ENCODE measurements at regions not wholly inside any gene's neighbourhood (a gene's known extent, or its start where the extent isn't known, plus 50 kb on each side); places are given as distances from the start of the nearest gene placed in this dataset.

DNA sequence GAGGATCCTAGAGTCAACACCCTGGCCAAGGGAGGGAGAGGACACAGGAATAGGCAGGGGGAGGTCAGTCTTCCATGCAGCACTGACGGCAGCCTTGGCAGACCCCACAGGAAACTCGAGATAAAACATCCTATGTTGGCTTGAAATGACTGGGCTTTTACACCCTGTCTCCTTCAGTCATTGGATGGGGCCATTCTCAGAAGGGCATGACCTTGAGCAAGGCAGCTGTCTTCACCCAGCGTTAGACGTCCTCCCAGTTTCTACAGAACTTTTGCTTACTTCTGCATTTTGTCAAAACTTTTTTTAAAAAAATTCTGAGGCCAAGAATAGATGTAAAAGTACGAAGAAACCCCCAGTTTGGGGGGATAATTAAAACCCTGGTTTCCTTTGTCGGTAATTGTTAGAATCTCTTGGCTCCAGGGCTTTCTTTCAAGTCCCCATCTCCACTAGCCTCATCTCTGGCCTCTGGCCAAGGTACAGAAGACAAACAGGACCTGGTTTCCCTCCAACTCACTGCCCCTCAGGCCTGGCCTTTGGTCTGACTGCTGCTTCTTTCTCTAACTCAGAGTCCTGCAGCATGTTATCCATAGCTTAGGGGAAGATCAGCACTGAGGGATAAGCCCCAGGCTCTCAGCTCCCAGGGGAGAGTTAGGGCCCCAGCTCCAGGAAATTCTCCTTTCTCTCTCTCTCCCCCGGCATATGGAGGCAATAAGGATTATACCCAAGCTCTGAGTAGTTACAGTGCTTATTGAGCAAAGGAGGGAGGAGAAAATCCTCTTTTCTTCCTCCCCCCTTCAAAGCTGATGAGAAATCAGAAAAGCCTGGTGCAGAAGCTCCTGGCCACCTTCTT is 51.6 kb upstream of the KCND3 start:
- H3K4me3 ChIP-seq (ENCODE audit: low read depth, low read length): no peak overlapping the region
- no peak for DNase-seq (ENCODE audit: low read depth)
- TF ChIP-seq, protein P1, sequence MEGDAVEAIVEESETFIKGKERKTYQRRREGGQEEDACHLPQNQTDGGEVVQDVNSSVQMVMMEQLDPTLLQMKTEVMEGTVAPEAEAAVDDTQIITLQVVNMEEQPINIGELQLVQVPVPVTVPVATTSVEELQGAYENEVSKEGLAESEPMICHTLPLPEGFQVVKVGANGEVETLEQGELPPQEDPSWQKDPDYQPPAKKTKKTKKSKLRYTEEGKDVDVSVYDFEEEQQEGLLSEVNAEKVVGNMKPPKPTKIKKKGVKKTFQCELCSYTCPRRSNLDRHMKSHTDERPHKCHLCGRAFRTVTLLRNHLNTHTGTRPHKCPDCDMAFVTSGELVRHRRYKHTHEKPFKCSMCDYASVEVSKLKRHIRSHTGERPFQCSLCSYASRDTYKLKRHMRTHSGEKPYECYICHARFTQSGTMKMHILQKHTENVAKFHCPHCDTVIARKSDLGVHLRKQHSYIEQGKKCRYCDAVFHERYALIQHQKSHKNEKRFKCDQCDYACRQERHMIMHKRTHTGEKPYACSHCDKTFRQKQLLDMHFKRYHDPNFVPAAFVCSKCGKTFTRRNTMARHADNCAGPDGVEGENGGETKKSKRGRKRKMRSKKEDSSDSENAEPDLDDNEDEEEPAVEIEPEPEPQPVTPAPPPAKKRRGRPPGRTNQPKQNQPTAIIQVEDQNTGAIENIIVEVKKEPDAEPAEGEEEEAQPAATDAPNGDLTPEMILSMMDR (IDR thresholded peaks at IDR 0.05; ENCODE audit: control insufficient read depth, extremely low read depth, insufficient read depth): no peak

DNA sequence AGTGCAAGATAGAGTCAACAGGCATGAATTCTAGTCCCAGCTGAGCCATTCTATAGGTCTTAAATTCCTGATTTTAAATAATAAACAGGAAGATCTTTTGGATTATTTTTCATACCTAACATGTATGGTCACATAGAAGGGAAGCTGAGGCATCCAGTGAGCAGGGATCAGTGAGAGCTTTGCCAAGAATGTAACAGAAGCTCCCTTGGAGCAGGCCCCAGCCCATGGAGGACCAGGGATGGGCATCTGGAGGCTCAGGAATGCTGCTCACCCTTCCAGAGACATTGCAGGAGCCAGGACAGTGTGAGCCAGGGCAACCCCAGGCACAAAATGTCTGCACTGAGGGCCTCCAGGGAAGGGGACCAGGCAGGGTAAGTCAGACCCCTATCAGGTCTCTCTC is 54.4 kb upstream of the KCND3 start:
- TF ChIP-seq, protein P1 (IDR thresholded peaks at IDR 0.05; ENCODE audit: control insufficient read depth, extremely low read depth, insufficient read depth): no peak
- H3K4me3 ChIP-seq (ENCODE audit: low read depth, low read length): no peak overlapping the region

GRCh38 chr1:112044745-112045144 is 55.3 kb upstream of the KCND3 start:
- no peak overlapping the region for H3K4me3 ChIP-seq (ENCODE audit: low read depth, low read length)
- TF ChIP-seq, protein P1 (IDR thresholded peaks at IDR 0.05; ENCODE audit: control insufficient read depth, extremely low read depth, insufficient read depth): no peak
- DNase-seq (ENCODE audit: low read depth): no peak

More for the DNA sequence above, 54.4 kb upstream of the KCND3 start:
- no peak for DNase-seq (ENCODE audit: low read depth)

GRCh38 chr1:112046630-112047029 is 57.2 kb upstream of the KCND3 start:
- TF ChIP-seq, protein P1 (IDR thresholded peaks at IDR 0.05; ENCODE audit: control insufficient read depth, extremely low read depth, insufficient read depth): no peak
- no peak for DNase-seq (ENCODE audit: low read depth)
- no peak overlapping the region for H3K4me3 ChIP-seq (ENCODE audit: low read depth, low read length)

DNA sequence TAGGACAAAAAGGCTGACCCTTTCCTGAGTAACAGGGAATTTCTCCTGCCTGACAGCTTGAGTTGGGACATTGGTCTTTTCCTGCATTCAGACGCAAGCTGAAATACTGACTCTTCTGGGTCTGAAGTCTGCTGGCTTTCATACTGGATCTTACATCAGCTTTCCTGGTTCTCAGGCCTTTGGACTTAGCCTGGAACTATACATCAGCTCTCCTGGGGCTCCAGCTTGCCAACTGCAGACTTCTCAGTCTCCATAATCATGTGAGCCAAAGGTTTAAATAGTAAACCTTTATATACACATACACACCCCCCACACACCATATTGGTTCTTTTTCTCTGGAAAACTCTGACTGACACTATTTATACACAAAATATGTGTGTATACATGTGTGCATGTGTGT is 59.0 kb upstream of the KCND3 start:
- no peak for DNase-seq (ENCODE audit: low read depth)
- TF ChIP-seq, protein P1 (IDR thresholded peaks at IDR 0.05; ENCODE audit: control insufficient read depth, extremely low read depth, insufficient read depth): no peak
- no peak overlapping the region for H3K4me3 ChIP-seq (ENCODE audit: low read depth, low read length)

GRCh38 chr1:112054510-112054909 is 65.0 kb upstream of the KCND3 start:
- no peak overlapping the region for H3K4me3 ChIP-seq (ENCODE audit: low read depth, low read length)
- TF ChIP-seq, protein P1 (IDR thresholded peaks at IDR 0.05; ENCODE audit: control insufficient read depth, extremely low read depth, insufficient read depth): no peak
- peak; percentile 76 for DNase-seq (ENCODE audit: low read depth)

DNA sequence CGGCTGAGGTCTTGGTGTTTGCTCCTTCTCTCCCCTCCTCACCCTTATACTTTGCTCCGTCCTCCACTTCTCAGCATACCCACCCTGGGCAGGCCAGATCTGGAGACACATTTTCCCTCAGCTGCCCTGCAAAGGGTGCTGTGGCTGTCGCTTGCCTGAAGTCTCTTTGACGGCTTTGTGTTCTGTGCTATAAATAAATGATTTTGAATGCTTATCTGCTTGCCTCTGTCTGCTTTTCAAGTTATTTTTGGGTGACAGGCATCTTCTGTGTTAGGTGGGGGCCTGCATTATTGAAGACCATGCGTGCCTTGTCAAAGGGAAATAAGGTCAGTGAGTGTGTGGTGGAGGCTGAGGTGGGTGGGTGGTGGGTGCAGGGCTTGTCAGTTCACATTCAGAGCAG is 66.9 kb upstream of the KCND3 start:
- TF ChIP-seq, protein P1 (IDR thresholded peaks at IDR 0.05; ENCODE audit: control insufficient read depth, extremely low read depth, insufficient read depth): no peak
- no peak for DNase-seq (ENCODE audit: low read depth)
- no peak overlapping the region for H3K4me3 ChIP-seq (ENCODE audit: low read depth, low read length)

Data from LNCaP clone FGC (cell line).